T-cell (primary cell): ENCODE measurements at regions not wholly inside any gene's neighbourhood (a gene's known extent, or its start where the extent isn't known, plus 50 kb on each side); places are given as distances from the start of the nearest gene placed in this dataset.

Source experiments
- ATAC-seq, 4 experiments: fragments of 200-7000 bp in 3 of 4; fragments of 150-1000 bp in 1 of 4; cut with Tn5 transposase; replicated peaks in 1 of 4; 1 replicate in 3 of 4; 2 replicates in 1 of 4; pipeline ENCODE4 v1.10.0; 2021; ENCODE audit warnings: moderate library complexity in 3 of 4, mild to moderate bottlenecking in 2 of 4, moderate number of reproducible peaks in 1 of 4
- CTCF ChIA-PET, 2 donors: fragments of 300-600 bp; sonication (Branson Sonifier 250); formaldehyde crosslinking; loops; one replicate each; lab custom pipeline; 2022; ENCODE audit warnings: antibody characterized with exemption in 2 of 2; lab: Charles Lee
- POLR2A ChIA-PET, 2 donors: fragments of 300-600 bp; sonication (Branson Sonifier 250); formaldehyde crosslinking; loops; one replicate each; lab custom pipeline; 2022; ENCODE audit warnings: antibody characterized with exemption in 2 of 2; lab: Charles Lee
- DNase-seq, 35 experiments: peaks; one replicate each; pipeline versions ENCODE4 v3.0.0 to v3.0.0-alpha.2; 2013 to 2023
- H3K27ac ChIP-seq: one replicate; pipeline ENCODE4 v1.5.1; 2013; ENCODE audit warnings: low read length
- H3K27me3 ChIP-seq, 2 experiments: replicated peaks in 1 of 2; 1 replicate in 1 of 2; 2 replicates in 1 of 2; pipeline versions ENCODE4 v1.6.1 to v1.7.0; 2013; ENCODE audit warnings: low read length in 1 of 2, mixed read lengths in 1 of 2; ENCODE audit not compliant: control insufficient read depth in 2 of 2, insufficient read depth in 2 of 2; ENCODE audit errors: extremely low read depth in 1 of 2
- H3K36me3 ChIP-seq, 2 donors: 1 replicate in 1 of 2; 2 replicates in 1 of 2; pipeline versions ENCODE4 v1.6.1 to v1.7.0; 2013; ENCODE audit warnings: low read length in 1 of 2; ENCODE audit not compliant: control insufficient read depth in 2 of 2, insufficient read depth in 1 of 2; ENCODE audit errors: extremely low read depth in 1 of 2
- H3K4me1 ChIP-seq, 2 experiments: 1 replicate in 1 of 2; 2 replicates in 1 of 2; pipeline versions ENCODE4 v1.6.1 to v1.7.0; 2013; ENCODE audit warnings: low read length in 2 of 2, mixed read lengths in 1 of 2; ENCODE audit not compliant: insufficient read depth in 2 of 2, control insufficient read depth in 1 of 2; ENCODE audit errors: extremely low read depth in 1 of 2
- H3K4me3 ChIP-seq, 2 donors: 1 replicate in 1 of 2; 2 replicates in 1 of 2; pipeline versions ENCODE4 v1.5.1 to v1.7.0; 2013; ENCODE audit warnings: mild to moderate bottlenecking in 2 of 2, low read length in 1 of 2, moderate library complexity in 1 of 2; ENCODE audit not compliant: control insufficient read depth in 1 of 2; ENCODE audit errors: extremely low read depth in 1 of 2
- H3K9me3 ChIP-seq: 2 replicates; pipeline ENCODE4 v1.7.0; 2013
- H3K27ac Mint-ChIP-seq, 2 donors: one replicate each; pipeline ENCODE4 v1.8.0; 2020 to 2021; ENCODE audit warnings: mild to moderate bottlenecking in 2 of 2, mixed read lengths in 2 of 2
- H3K27me3 Mint-ChIP-seq, 2 donors: one replicate each; pipeline ENCODE4 v1.8.0; 2021 to 2022; ENCODE audit warnings: mixed read lengths in 2 of 2
- H3K36me3 Mint-ChIP-seq: one replicate; pipeline ENCODE4 v1.8.0; 2021; ENCODE audit warnings: mixed read lengths
- H3K4me1 Mint-ChIP-seq, 3 donors: one replicate each; pipeline ENCODE4 v1.8.0; 2020 to 2022; ENCODE audit warnings: mixed read lengths in 3 of 3, mild to moderate bottlenecking in 1 of 3
- H3K4me3 Mint-ChIP-seq, 3 donors: one replicate each; pipeline ENCODE4 v1.8.0; 2020 to 2022; ENCODE audit warnings: mild to moderate bottlenecking in 3 of 3, mixed read lengths in 3 of 3, moderate library complexity in 3 of 3
- H3K9me3 Mint-ChIP-seq, 3 donors: one replicate each; pipeline ENCODE4 v1.8.0; 2020 to 2022; ENCODE audit warnings: mixed read lengths in 3 of 3
- WGBS: methylation state at CpG from one replicate; pipeline ENCODE4 v1.1.5; 2013; ENCODE audit warnings: missing lambda C conversion rate; ENCODE audit not compliant: insufficient coverage; 5-methylcytosine and 5-hydroxymethylcytosine counted together

GRCh38 chr20:12095180-12095920 lies 177.7 kb downstream of the BTBD3 start:
- Histone ChIP-seq H3K4me3 (no peak overlapping the region), H3K9me3 (no peaks in the 10 kb centered on the region), H3K27ac (no peak overlapping the region), H3K4me1 (no peaks in the 10 kb centered on the region), H3K36me3 (no peaks in the 10 kb centered on the region), H3K27me3 (no peaks in the 10 kb centered on the region)
- DNase-seq (no peak), ATAC-seq (no peak)
- WGBS: no CpG with 5 or more reads among the region's 5 CpGs
- Mint-ChIP-seq H3K36me3 (no peaks in the 10 kb centered on the region), H3K9me3 (peaks cover 2 to 11% (median 11%) of the 10 kb centered on the region in 3 donors), H3K4me1 (no peaks in the 10 kb centered on the region), H3K4me3 (no peak overlapping the region), H3K27me3 (peaks cover 0 to 3% of the 10 kb centered on the region in 2 donors), H3K27ac (no peak overlapping the region)
- ChIA-PET CTCF (no interaction called here), POLR2A (no interaction called here)

- no peak overlapping the region for H3K27ac Mint-ChIP-seq
- Histone ChIP-seq H3K36me3 (no peaks in the 10 kb centered on the region), H3K27ac (no peak overlapping the region), H3K4me1 (no peaks in the 10 kb centered on the region), H3K27me3 (no peaks in the 10 kb centered on the region), H3K4me3 (no peak overlapping the region), H3K9me3 (no peaks in the 10 kb centered on the region)
- H3K9me3 Mint-ChIP-seq: peaks cover 2 to 15% (median 15%) of the 10 kb centered on the region in 3 donors
- H3K27me3 Mint-ChIP-seq: peaks cover 0 to 3% of the 10 kb centered on the region in 2 donors
- ATAC-seq (no peak), DNase-seq (no peak)
- no peak overlapping the region for H3K4me3 Mint-ChIP-seq
- POLR2A ChIA-PET: no interaction called here
- no peaks in the 10 kb centered on the region for H3K4me1 Mint-ChIP-seq
- H3K36me3 Mint-ChIP-seq: no peaks in the 10 kb centered on the region
- WGBS: 67% methylated on average over 1 of the region's 2 CpGs
- CTCF ChIA-PET: no interaction called here
Observed at GRCh38 chr20:12098421-12098820, 180.7 kb downstream of the BTBD3 start.

DNA sequence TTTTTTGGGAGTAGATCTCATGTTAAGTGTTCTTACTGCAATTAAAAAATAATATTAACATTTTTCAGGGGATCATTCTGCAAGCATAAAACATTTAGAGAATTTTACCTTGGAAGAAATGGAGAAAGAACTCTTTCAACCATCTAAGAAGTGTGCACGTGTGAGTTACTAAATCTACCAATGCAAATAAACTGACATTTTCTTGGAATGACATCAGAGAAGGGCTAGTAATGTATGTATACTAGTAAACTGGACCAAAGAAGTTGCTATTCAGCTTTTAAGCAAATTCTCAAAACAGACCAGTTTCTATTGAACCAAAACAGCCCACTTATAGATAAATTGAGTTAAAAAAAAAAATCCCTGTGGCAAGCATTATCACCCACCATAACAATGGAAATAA lies 191.2 kb downstream of the BTBD3 start:
- no peak for DNase-seq
- Mint-ChIP-seq H3K27ac (no peak overlapping the region), H3K4me1 (no peaks in the 10 kb centered on the region), H3K27me3 (no peaks in the 10 kb centered on the region), H3K9me3 (peaks cover 8 to 21% (median 18%) of the 10 kb centered on the region in 3 donors), H3K4me3 (no peak overlapping the region), H3K36me3 (no peaks in the 10 kb centered on the region)
- Histone ChIP-seq H3K27ac (no peak overlapping the region), H3K9me3 (no peaks in the 10 kb centered on the region), H3K36me3 (no peaks in the 10 kb centered on the region), H3K27me3 (no peaks in the 10 kb centered on the region), H3K4me3 (no peak overlapping the region), H3K4me1 (no peaks in the 10 kb centered on the region)
- ChIA-PET POLR2A (no interaction called here), CTCF (no interaction called here)
- no CpG with 5 or more reads among the region's 1 CpG for WGBS
- ATAC-seq: no peak

DNA sequence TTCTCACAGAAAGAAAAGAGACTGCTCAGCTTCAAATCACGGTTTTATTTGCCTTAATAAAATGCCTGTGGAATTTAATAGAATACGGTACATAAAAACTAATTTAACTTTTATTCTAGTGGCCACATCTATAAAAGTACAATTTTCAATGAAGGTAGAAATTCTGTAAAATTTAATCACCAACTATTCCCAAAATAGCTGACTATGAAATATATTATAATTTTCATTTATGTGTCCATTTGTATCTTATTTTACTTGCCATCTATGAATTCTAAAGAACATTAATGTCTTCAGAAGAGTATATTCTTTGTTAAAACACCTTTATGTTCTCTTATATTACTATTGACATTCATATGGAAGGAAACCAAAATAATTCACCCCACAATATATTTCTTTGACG lies 192.6 kb downstream of the BTBD3 start:
- no peak for ATAC-seq
- no CpG with 5 or more reads among the region's 3 CpGs for WGBS

DNA sequence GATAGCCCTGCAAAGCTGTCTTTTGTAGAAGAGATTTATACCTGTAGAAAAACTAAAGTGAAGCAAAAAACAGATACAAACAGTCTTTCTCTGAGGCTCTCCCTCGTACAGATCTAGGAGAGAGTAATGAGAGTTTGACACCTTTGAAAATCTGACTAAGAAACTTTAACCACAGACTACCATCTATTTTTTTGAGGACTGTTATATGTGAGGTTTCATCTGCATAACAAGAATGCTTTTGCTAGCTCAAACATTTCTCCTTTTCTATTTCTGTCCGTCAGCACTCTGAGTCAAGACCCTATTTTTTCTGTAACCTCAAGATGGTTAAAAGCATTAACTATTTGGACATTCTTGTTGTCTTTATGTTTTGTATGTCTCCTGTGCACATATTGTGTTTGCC lies 193.0 kb downstream of the BTBD3 start:
- POLR2A ChIA-PET: interaction anchor here in 1 of 2 donors (0.6 kb wide), 1 partner anchor 509 kb away, joined by 3 read pairs; no protein-coding TSS in a partner anchor
- H3K27ac Mint-ChIP-seq: no peak overlapping the region
- CTCF ChIA-PET: no interaction called here
- DNase-seq (no peak), ATAC-seq (no peak)
- H3K4me1 ChIP-seq: no peaks in the 10 kb centered on the region
- no peak overlapping the region for H3K27ac ChIP-seq
- no peak overlapping the region for H3K4me3 ChIP-seq
- H3K4me1 Mint-ChIP-seq: no peaks in the 10 kb centered on the region
- no peaks in the 10 kb centered on the region for H3K36me3 ChIP-seq
- H3K4me3 Mint-ChIP-seq: no peak overlapping the region
- no peaks in the 10 kb centered on the region for H3K36me3 Mint-ChIP-seq
- no peaks in the 10 kb centered on the region for H3K27me3 Mint-ChIP-seq
- no CpG with 5 or more reads among the region's 2 CpGs for WGBS
- H3K9me3 Mint-ChIP-seq: peaks cover 12 to 26% (median 12%) of the 10 kb centered on the region in 3 donors
- H3K27me3 ChIP-seq: no peaks in the 10 kb centered on the region
- H3K9me3 ChIP-seq: no peaks in the 10 kb centered on the region

More for the DNA sequence above, 192.6 kb downstream of the BTBD3 start:
- Mint-ChIP-seq H3K4me1 (no peaks in the 10 kb centered on the region), H3K27ac (no peak overlapping the region), H3K36me3 (no peaks in the 10 kb centered on the region), H3K27me3 (no peaks in the 10 kb centered on the region), H3K9me3 (peaks cover 12 to 26% (median 12%) of the 10 kb centered on the region in 3 donors), H3K4me3 (no peak overlapping the region)
- DNase-seq: no peak
- no peak overlapping the region for H3K27ac ChIP-seq
- no peaks in the 10 kb centered on the region for H3K36me3 ChIP-seq
- no peaks in the 10 kb centered on the region for H3K27me3 ChIP-seq
- H3K9me3 ChIP-seq: no peaks in the 10 kb centered on the region
- no peaks in the 10 kb centered on the region for H3K4me1 ChIP-seq
- no peak overlapping the region for H3K4me3 ChIP-seq
- POLR2A ChIA-PET: interaction anchor here in 1 of 2 donors (0.6 kb wide), 1 partner anchor 508 kb away, joined by 3 read pairs; no protein-coding TSS in a partner anchor
- CTCF ChIA-PET: no interaction called here

DNA sequence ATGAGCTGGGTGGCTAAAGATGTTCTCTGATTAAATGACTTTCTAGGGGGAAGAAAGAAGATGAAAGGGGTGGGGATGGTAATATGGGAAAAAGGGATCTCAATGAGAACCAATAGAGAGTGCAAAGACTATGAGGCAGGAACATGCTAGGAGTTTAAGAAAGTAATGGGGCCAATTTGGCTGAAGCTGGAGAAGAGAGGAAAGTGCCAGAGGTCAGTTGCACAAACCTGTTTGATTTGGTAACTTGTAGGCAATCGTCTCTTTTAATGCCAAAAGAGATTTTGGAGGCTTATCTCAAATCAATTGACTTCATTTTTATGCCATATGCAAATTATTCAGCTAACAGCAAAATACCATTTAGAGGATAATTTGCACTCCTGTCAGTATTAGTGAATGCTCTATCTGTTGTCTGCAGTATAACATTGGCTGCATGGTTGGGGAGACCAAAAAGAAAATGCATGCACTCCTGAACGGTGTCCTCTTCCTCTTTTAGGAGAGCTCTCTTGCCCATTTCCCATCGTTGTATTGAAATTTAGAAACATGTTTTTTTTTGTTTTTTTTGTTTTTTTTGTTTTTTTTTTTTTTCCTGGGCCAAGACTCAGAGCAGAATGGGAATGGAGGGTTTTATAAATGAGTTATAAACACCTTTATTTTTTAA lies 193.9 kb downstream of the BTBD3 start:
- Histone ChIP-seq H3K36me3 (no peaks in the 10 kb centered on the region), H3K4me3 (no peak overlapping the region), H3K27ac (no peak overlapping the region), H3K27me3 (no peaks in the 10 kb centered on the region), H3K9me3 (no peaks in the 10 kb centered on the region), H3K4me1 (no peaks in the 10 kb centered on the region)
- Mint-ChIP-seq H3K4me3 (no peak overlapping the region), H3K9me3 (peaks cover 7 to 26% (median 12%) of the 10 kb centered on the region in 3 donors), H3K4me1 (no peaks in the 10 kb centered on the region), H3K36me3 (no peaks in the 10 kb centered on the region), H3K27me3 (no peaks in the 10 kb centered on the region), H3K27ac (no peak overlapping the region)
- DNase-seq (no peak), ATAC-seq (no peak)
- no CpG with 5 or more reads among the region's 3 CpGs for WGBS
- ChIA-PET CTCF (no interaction called here), POLR2A (no interaction called here)
